ENCODE measurements at regions not wholly inside any gene's neighbourhood (a gene's known extent, or its start where the extent isn't known, plus 50 kb on each side); places are given as distances from the start of the nearest gene placed in this dataset.
"Not testable (repeated sequence)": the region's sequence is repeated elsewhere in the genome, so short reads cannot be mapped to it uniquely, and the experiment has no call there.

DNA sequence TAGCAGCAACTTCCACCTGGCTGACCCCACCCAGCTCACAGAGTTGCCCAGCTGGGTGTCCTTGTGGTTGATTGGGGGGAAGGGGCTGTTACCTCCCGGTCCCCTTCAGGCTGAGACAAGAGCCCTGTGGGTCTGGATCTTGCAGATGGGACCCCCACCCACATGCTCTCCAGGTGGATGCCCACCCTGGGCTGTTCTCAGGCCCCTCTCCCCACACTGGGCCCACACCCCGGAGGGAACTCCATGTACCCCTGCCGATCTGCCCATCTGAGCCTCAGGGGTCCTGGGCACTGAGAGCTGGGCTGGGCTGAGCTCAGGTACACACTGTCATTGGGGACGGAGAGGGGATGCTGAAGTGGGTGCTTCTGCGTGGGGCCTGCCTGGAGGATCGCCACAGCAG lies 1453.9 kb upstream of the TPTE start:
- TF ChIP-seq, protein P1, sequence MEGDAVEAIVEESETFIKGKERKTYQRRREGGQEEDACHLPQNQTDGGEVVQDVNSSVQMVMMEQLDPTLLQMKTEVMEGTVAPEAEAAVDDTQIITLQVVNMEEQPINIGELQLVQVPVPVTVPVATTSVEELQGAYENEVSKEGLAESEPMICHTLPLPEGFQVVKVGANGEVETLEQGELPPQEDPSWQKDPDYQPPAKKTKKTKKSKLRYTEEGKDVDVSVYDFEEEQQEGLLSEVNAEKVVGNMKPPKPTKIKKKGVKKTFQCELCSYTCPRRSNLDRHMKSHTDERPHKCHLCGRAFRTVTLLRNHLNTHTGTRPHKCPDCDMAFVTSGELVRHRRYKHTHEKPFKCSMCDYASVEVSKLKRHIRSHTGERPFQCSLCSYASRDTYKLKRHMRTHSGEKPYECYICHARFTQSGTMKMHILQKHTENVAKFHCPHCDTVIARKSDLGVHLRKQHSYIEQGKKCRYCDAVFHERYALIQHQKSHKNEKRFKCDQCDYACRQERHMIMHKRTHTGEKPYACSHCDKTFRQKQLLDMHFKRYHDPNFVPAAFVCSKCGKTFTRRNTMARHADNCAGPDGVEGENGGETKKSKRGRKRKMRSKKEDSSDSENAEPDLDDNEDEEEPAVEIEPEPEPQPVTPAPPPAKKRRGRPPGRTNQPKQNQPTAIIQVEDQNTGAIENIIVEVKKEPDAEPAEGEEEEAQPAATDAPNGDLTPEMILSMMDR (IDR thresholded peaks at IDR 0.05): not testable (repeated sequence)
- TF ChIP-seq POLR2A (IDR thresholded peaks at IDR 0.05): not testable (repeated sequence)

All from thyroid gland (tissue), 4 donors.